ENCODE measurements at regions not wholly inside any gene's neighbourhood (a gene's known extent, or its start where the extent isn't known, plus 50 kb on each side); places are given as distances from the start of the nearest gene placed in this dataset.

DNA sequence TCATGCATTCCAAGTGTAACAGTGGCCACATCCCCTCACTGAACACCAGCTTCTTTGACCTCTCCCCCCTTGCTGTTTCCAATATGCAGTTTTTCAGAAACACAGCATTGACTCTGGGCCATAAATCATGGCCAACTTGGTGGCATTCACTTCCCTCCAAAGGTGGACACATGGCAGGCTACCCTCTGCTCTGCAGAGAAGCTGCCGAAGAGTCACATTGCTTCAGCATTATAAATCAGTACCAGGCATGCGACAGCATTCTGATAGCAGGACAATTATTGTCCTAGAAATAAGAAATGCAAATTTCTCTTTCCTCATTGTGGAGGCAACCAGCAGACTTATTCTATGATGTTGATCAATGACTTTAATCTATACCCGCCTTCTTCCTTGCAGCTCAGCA, 475.4 kb upstream of the GHITM start:
- DNase-seq (ENCODE audit: low spot score), result no peak

DNA sequence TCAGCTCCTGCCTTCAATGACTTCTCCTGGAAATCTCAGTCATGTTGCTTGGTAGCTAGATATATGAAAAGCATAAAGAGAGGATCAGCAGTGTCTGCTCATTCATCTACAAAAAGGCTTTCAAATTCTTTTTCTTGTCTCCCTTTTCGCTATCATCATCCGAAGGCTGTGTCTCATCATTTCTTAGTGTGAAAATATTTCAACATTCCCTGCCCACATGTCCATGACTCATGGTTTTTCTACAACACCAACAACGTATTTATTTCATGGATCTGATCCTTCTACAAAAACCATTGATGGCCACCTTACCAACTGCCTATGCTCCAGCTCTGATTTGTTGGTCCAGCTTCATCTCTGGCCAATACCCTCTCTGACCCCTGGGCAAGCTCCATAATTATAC, 472.5 kb upstream of the GHITM start:
- DNase-seq (ENCODE audit: low spot score), result no peak

DNA sequence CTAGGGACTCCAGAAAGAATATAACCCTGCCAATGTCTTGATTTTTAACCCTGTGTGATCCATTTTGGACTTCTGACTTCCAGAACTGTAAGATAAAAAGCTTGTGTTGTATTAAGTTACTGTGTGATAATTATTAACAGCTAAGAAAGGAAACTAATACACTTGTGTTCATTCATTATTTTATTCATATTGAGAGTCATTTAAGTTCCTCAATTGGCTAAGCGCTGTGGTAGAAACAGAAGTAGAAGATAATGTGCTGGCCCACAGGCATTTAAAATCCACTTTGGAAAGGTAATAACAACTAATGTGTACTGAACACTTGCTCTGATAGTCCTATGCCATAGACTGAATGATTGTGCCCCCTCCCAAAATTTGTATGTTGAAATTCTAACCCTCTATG, 471.7 kb upstream of the GHITM start:
- no peak for DNase-seq (ENCODE audit: low spot score)

DNA sequence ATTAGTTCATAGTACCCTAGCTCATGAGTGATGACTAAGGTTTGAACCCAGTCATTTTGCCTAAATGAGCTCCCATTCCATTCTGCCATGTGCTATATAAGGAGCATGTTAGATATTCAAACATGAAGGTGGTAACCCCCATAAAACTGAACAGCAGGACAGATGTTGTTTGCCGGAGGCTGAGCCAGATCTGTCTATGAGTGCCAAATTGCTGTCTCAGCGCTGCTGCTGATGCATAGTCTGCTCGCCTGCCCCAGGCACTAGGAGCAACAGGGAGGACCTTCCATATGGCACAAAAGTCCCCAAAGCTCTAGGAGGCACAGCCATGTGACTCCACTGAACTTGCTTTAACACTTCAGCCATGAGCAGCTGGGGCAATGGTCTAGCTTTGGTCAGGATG, 466.0 kb upstream of the GHITM start:
- DNase-seq (ENCODE audit: low spot score), result no peak

DNA sequence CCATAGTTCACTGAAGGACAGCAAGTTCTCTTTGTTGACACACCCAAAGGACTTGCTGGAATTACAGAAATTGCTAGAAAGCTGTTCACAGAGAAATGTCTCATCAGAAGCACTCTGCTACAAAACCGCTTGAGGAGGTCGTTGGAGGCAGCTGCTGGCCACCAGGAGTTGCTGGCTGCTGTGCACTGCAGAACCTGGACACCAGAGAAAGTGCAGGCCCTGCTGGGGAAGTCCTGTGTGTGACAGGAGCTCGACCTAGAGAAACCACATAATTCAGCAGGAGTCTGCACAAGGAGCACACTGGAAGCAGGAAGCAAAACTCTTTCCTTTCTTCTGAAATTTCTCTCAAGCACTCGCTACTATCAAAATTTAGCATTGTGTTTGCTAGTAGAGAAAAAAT, 461.5 kb upstream of the GHITM start:
- no peak for DNase-seq (ENCODE audit: low spot score)

DNA sequence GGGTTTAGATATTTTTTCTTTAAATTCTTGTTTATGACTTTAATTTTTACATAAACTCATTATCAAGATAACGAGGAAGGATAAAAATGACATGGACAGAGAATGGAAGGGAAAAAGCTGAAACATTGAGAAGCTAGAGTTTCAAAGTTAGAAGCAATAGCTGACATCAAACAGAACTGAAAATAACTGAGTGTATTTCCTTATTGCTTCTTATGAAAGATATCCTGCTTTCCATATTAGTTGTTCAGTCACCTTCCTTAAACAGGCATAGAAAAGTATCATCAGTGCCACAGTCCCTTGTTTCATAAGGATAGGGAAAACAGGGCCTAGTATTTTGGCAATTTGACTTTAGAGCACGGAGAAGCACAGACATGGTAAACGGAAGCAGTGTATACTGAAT, 460.5 kb upstream of the GHITM start:
- DNase-seq (ENCODE audit: low spot score), result no peak

DNA sequence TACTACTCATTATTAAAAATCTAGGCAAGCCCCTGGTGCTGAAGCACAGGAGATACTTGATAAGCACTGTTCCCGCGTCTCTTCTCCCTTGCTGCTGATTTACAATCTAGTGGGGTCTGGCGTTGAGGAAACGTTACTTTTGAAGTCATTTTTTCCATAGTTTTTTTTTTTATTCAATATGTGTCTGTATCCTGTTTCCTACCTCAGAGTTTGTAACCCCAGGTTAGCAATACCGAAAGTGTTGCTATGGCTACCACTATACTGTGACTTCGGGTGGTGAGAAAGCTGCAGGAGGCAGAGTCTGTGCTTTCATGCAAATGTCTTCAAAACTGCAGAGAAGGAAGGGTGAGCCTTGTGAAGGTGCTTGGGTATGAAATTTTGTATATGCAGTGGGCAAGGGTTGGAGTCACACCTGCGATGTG, 458.8 kb upstream of the GHITM start:
- DNase-seq (ENCODE audit: low spot score), result no peak

DNA sequence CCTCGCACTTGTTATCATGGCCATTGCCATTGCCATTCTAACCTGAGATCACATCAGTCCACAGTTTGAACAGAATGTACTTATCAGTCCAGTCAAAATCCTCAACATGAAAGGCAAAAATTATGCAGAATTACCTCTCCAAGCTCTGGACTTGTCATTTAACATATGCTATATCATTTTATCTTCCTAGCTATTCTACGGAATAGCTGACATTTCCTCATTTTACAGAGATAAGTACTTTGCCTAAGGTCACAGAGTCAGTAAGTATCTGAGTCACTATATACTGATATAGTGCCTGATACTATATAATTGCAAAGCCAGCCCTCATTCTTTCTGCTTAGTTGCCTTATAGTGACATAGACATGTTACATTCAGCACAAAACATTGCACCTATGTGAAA, 456.9 kb upstream of the GHITM start:
- DNase-seq (ENCODE audit: low spot score), result no peak

DNA sequence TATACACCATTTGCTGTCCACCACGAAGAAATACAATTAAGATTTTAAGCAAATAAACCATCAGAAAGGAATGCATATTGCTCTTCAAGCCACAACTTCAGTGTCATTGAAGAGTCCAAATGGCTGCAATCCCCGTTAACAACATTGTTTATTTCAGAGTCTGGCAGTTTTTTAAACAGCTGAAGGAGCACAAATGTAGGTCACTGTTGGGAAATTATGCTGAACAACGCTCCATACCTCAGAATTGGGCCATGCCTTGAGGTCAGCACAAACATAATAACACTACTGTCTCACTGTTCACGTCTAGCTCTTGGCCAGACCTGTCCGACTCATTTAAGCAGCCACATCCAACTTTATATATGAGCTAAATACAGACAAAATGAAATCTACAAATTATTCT, 453.9 kb upstream of the GHITM start:
- no peak for DNase-seq (ENCODE audit: low spot score)

DNA sequence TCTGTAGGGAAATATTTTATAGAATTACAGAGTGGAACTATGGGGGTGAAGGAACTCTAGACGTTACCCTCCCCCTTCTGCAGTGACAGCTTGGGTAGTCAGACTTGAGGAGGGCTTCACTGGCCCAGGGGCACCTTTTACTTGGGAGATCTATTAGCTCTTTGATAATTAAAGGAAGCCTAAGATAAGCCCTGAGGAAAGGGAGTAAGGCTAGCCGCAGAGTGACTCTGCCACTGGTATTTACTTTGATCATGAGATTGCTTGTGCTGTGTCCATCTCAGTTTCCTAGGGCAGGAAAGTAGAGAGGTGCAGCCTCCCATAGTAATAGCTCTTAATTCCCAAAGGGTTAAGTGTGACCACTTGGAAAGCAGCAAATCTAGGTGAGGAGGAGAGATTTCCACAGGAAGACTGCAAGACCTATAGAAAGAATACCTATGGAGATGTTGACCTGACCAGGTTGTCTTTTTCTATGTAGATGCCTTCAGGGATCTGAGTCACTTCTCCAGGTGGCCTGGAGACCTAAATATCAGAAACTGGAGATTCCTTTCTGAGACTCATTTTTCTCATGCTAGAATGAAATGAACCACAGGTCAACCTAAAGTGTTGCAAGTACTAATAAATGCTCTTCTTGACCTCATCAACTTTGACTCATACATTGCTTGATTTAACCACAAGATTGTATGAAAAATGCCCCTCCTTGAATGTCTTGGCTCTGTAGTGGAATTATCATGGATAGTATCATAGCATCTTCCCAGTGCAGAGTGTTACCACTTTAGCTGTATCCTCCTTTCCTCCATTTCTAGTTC, 447.3 kb upstream of the GHITM start:
- DNase-seq (ENCODE audit: low spot score), result no peak

DNA sequence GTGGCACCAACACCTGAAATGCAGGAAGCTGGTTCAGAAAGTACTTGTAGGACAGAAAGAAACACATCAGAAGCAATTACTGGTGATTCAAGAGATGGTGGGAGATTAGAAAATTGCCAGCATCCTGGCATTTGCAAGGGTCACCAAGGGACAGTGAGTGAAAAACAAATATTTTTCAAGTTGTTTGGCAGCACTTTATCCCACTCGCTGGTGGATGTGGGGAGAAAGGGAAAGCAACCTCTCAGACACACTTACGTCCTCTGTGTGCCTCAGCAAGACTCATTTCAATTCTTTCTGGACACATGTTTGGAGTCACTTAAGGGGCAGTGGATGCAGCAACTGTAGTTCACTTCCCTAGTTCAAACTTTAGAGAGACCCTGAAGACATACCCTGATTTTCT, 440.4 kb upstream of the GHITM start:
- no peak for DNase-seq (ENCODE audit: low spot score)

DNA sequence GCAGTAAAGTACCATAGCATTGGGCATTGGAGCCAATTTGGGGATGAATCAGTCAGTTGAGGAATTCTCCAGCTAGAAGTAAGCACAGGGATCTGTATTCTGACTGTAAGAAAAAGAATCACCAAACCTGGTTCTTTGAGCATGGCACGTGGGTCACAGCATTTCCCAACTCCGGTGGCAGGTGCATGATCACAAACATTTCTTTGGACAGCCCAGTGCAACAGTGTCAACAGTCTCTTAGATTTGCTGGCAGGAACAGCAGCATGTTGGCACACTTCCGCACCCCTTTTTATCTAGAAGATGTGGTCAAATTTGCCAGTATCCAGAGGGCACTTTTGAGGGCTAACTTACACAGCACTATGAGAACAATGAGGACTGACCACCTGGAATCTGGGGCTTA, 437.5 kb upstream of the GHITM start:
- DNase-seq (ENCODE audit: low spot score), result no peak

DNA sequence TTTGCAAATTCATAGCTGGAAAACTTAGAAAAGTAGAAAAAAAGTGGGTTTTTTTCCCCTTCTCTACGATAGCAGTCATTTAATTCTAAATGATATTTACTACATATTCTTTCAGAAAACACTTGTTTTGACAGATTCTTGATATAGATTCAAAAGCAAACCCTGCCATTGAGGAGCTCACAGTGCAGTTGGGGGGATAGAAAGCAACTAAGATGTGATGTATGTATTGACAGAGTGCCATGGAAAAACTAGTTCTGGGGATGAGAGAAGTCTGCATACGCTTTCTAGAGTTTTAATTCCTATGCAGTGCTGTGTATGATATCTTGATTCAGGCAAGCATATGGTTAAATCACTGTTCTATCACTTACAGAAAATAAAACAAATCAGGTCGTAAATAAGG, 436.6 kb upstream of the GHITM start:
- no peak for DNase-seq (ENCODE audit: low spot score)

DNA sequence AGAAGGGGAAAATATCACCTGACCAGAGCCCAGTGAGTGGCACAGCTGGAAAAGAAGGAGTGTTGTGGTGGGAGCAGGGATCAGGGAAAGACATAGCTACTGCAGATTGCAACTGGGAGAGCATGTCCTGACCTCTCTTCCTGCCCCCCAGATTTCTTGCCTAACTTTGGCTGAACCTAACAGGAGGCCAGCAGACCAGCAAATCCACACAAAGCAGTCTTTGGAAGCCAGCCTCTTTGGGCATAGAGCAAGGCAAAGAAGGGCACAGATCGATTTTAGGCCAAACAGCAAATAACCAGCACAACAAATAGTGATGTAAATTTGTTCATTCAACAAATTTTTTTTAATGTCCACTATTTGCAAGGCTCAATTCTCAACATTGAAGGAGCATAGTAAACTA, 433.2 kb upstream of the GHITM start:
- DNase-seq (ENCODE audit: low spot score), result no peak

DNA sequence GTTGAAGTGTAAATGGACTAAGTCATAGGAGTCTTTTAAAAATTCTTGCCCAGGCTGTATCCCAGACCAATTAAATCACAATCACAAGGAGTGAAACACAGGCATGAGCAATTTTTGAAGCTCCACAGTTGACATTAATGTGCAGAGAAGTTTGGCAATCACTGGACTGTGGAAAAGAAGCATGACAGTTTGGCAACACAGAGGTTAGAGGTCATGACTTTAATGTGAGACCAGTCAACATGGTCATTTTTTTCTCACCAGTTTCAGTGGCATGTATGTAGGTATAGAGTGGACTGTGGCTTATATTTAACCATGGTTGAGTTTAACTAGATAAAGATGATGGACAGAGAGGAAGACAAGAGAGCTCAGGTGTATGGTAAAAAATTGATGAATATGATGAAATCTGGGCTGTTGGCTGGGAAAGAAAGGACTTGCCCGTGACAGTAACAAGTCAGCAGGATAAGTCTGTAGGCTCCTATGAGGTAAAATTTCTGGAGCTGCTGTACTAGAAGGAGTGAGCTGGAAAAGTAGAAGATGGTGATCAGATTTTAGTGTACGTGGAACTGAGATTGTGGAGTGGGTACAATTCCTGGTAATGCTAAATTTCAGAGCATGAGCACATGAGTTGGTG, 432.2 kb upstream of the GHITM start:
- no peak for DNase-seq (ENCODE audit: low spot score)

DNA sequence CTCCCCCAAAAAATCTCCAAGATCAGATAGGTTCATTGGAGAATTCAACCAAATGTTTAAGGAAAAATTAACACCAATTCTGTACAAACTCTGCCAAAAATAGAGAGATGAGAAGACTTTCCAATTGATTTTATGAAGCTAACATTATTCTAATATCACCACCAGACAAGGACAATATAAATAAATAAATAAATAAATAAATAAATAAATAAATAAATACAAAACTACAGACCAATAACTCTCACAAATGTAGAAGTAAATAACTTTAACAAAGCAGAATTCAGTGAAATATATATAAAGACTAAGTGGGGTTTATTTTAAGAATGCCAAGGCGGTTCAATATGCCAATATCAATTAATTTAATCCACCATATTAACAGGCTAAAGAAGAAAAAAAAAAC, 425.9 kb upstream of the GHITM start:
- DNase-seq (ENCODE audit: low spot score), result no peak

DNA sequence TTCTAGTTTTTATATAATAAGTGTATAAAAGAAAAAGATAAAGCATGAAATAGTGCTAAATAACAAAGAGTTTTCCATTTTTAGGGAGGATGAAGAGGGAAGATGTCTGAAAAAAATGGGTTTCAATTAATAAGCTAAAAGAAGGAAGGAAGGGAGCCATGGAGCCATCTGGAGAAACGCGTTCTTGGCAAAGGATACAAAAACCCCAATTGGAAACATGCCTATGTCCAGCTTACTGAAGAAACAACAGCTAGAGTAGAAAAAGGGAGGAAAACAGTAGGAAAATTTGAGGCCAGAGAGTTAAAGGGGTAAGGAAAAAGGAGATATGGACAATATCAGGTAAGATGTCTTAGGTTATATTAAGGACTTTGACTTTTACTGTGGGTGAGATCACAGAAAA, 416.2 kb upstream of the GHITM start:
- no peak for DNase-seq (ENCODE audit: low spot score)

DNA sequence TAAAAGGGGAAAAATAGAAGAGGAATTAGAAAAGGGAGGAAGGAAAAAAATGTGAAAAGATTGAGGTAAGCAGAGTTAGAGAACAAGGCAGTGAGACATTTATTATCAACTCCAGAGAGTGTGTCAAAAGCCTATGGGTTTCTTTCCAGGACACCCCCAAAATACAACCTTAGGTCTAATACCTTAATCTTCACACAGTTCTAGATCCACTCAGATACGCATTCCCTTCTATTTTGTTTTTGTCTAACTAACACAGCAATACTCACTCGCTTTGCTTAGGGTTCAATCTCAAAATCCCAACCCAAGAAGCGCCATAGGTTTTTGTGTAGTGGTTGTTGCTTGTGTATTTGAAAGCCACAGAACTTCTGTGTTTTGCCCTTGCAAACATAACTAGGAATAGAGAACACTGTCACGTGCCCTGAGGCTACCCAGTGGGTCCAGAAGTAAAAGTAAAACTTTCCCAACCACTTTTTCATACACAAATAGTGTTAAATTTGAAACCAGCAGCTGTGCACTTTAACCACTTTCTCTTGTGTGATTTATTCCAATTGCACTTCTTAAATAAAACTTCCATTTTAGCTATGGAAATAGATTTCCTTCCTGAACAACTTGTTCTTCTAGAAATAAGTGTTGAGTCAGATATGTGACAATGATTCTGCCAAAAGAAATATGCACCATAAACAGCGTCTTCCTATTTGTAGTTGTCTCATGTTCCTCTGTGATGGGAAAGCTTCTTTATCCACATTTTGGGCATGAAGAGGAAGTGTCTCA, 414.7 kb upstream of the GHITM start:
- no peak for DNase-seq (ENCODE audit: low spot score)

DNA sequence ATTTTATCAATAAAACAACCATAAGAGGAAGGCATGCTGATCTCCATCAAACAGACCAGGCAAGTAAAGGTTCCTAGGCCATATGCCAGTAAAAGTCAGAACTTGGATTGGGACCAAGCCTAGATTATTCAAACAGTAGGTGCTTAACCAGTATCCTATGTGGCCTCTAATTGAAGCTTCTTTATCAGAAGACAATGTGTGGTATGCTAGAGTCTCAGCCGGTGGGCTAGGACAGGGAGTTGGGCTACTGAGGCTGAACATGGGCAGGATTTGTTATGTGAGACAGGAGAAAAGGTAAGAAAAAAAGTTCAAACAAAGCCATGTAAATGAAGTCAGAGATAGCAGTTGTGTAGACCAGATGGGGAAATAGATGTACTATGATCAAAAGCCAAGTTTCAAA, 413.7 kb upstream of the GHITM start:
- no peak for DNase-seq (ENCODE audit: low spot score)

DNA sequence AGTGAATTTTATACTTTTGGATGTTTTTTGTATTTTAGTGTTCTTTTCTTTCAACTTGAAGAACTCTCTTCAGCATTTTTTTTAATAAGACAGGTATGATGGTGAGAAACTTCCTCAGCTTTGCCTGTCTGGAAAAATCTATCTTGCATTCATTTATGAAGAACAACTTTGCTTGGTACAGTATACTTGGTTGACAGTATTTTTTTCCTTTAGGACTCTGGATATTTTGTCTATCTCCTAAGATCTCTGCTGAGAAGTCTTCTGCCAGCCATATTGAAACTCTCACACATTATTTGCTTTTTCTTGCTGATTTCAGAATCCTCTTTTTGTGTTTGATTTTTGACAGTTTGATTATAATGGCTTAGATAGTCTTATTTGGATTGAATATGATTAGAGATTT, 405.0 kb upstream of the GHITM start:
- no peak for DNase-seq (ENCODE audit: low spot score)

DNA sequence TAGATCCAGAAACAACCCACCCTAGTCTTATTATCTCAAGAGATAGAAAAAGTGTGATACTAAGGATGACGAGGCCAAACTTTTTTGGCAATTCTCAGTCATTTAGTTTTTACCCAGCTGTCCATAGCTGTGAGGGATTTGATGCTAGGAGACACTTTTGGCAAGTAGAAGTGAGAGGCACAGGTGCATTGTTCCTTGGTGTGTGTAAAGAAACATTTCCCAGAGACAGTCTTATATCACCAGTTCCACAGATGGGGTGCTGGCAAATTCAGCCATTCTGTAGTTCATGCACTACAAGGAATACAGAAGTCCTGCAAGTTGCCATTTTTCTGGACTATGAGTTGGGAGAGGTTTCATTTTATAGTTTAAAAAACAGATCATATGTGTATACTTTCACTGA, 403.3 kb upstream of the GHITM start:
- DNase-seq (ENCODE audit: low spot score), result no peak

DNA sequence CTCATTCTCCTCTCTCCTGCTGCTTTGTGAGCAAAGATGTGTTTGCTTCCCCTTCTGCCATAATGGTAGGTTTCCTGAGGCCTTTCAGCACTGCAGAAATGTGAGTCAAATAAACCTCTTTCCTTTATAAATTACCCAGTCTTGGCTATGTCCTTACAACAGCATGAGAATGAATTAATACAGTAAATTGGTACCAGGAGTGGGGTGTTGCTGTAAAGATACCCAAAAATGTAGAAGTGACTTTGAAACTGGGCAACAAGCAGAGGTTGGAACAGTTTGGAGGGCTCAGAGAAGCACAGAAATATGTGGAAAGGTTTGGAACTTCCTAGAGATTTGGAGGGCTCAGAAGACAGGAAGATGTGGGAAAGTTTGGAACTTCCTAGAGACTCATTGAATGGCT, 388.7 kb upstream of the GHITM start:
- DNase-seq (ENCODE audit: low spot score), result no peak

DNA sequence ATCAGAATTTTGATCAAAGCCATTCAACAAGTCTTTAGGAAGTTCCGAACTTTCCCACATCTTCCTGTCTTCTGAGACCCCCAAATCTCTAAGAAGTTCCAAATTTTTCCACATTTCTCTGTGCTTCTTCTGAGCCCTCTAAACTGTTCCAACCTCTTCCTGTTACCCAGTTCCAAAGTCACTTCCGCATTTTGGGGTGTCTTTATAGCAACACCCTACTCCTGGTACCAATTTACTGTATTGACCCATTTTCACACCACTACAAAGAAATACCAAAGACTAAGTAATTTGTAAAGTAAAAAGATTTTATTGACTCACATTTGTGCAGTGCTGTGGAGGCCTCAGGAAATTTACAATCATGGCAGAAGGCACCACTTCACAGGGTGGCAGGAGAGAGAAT, 385.8 kb upstream of the GHITM start:
- DNase-seq (ENCODE audit: low spot score), result no peak
